ENCODE measurements at regions not wholly inside any gene's neighbourhood (a gene's known extent, or its start where the extent isn't known, plus 50 kb on each side); places are given as distances from the start of the nearest gene placed in this dataset.

GRCh38 chr18:29123706-29124530, 947.0 kb upstream of the CDH2 start:
- TF ChIP-seq HDAC6 (IDR thresholded peaks at IDR 0.05; ENCODE audit: unreplicated experiment), result no peak
- no peak for TF ChIP-seq RB1 (IDR thresholded peaks at IDR 0.05; ENCODE audit: borderline replicate concordance)
- no peak for TF ChIP-seq IRF5 (IDR thresholded peaks at IDR 0.05; ENCODE audit: borderline replicate concordance)
- TF ChIP-seq BRCA1 (IDR thresholded peaks at IDR 0.05; ENCODE audit: low read depth, low read length), result no peak
- no peak for TF ChIP-seq ZNF384 (IDR thresholded peaks at IDR 0.05; ENCODE audit: borderline replicate concordance, low read depth, low read length)
- TF ChIP-seq ZNF217 (IDR thresholded peaks at IDR 0.05), result no peak
- no peak for TF ChIP-seq HDAC2 (IDR thresholded peaks at IDR 0.05)
- TF ChIP-seq ZNF274 (IDR thresholded peaks at IDR 0.05; ENCODE audit: insufficient read depth, insufficient read length), result no peak
- no peaks in the 10 kb centered on the region for H4K20me1 ChIP-seq (ENCODE audit: control insufficient read depth, insufficient read depth)
- POLR2A ChIA-PET, result no interaction called here
- no peaks in the 10 kb centered on the region for H3K9me3 ChIP-seq (replicated peaks; ENCODE audit: control insufficient read depth, insufficient read depth, low read length)
- no peak overlapping the region for H3K9ac ChIP-seq (ENCODE audit: control insufficient read depth, insufficient read depth, low read length)
- CTCF ChIA-PET, result no interaction called here
- no peaks in the 10 kb centered on the region for H3K27me3 ChIP-seq (replicated peaks in 1 of 2; ENCODE audit: control insufficient read depth in 2 of 2, insufficient read depth in 2 of 2, low read length in 1 of 2)
- SMC1A ChIA-PET (ENCODE audit: uncharacterized antibody, unreplicated experiment), result no interaction called here
- in situ Hi-C loops (cut with MboI), result no loop called here
- no peak overlapping the region for H3K4me2 ChIP-seq (ENCODE audit: control insufficient read depth, insufficient read depth)
- H3K4me1 ChIP-seq (ENCODE audit: control insufficient read depth, insufficient read depth, low read length), result no peaks in the 10 kb centered on the region
- no TSS peak for BruUV-seq (replicated peaks)
- ATAC-seq (no peak), DNase-seq (ENCODE audit: low read depth, low spot score) (no peak), FAIRE-seq (no peak)
- no peaks in the 10 kb centered on the region for H3K36me3 ChIP-seq (ENCODE audit: control insufficient read depth in 2 of 2, insufficient read depth in 2 of 2, low read length in 1 of 2)
- no peak overlapping the region for H2AFZ ChIP-seq (ENCODE audit: control insufficient read depth, low read depth, low read length)
- intact Hi-C loops (cut with micrococcal nuclease; ENCODE audit: unreplicated experiment), result no loop called here
- no peak overlapping the region for H3K4me3 ChIP-seq
- H3K27ac ChIP-seq (ENCODE audit: control insufficient read depth, insufficient read depth), result no peak overlapping the region
- no peaks in the 10 kb centered on the region for H3K79me2 ChIP-seq (ENCODE audit: control insufficient read depth, insufficient read depth, low read length)
- WGBS (ENCODE audit: insufficient coverage, insufficient replicate concordance, low lambda C conversion rate, missing lambda C conversion rate), result 0% methylated on average over 1 of the region's 1 CpG
- RAD21 ChIA-PET (ENCODE audit: unreplicated experiment), result no interaction called here
